T-cell (primary cell): ENCODE measurements at regions not wholly inside any gene's neighbourhood (a gene's known extent, or its start where the extent isn't known, plus 50 kb on each side); places are given as distances from the start of the nearest gene placed in this dataset.

Source experiments
- ATAC-seq, 4 experiments: fragments of 200-7000 bp in 3 of 4; fragments of 150-1000 bp in 1 of 4; cut with Tn5 transposase; replicated peaks in 1 of 4; 1 replicate in 3 of 4; 2 replicates in 1 of 4; pipeline ENCODE4 v1.10.0; 2021; ENCODE audit warnings: moderate library complexity in 3 of 4, mild to moderate bottlenecking in 2 of 4, moderate number of reproducible peaks in 1 of 4
- CTCF ChIA-PET, 2 donors: fragments of 300-600 bp; sonication (Branson Sonifier 250); formaldehyde crosslinking; loops; one replicate each; lab custom pipeline; 2022; ENCODE audit warnings: antibody characterized with exemption in 2 of 2; lab: Charles Lee
- POLR2A ChIA-PET, 2 donors: fragments of 300-600 bp; sonication (Branson Sonifier 250); formaldehyde crosslinking; loops; one replicate each; lab custom pipeline; 2022; ENCODE audit warnings: antibody characterized with exemption in 2 of 2; lab: Charles Lee
- DNase-seq, 35 experiments: peaks; one replicate each; pipeline versions ENCODE4 v3.0.0 to v3.0.0-alpha.2; 2013 to 2023
- H3K27ac ChIP-seq: one replicate; pipeline ENCODE4 v1.5.1; 2013; ENCODE audit warnings: low read length
- H3K27me3 ChIP-seq, 2 experiments: replicated peaks in 1 of 2; 1 replicate in 1 of 2; 2 replicates in 1 of 2; pipeline versions ENCODE4 v1.6.1 to v1.7.0; 2013; ENCODE audit warnings: low read length in 1 of 2, mixed read lengths in 1 of 2; ENCODE audit not compliant: control insufficient read depth in 2 of 2, insufficient read depth in 2 of 2; ENCODE audit errors: extremely low read depth in 1 of 2
- H3K36me3 ChIP-seq, 2 donors: 1 replicate in 1 of 2; 2 replicates in 1 of 2; pipeline versions ENCODE4 v1.6.1 to v1.7.0; 2013; ENCODE audit warnings: low read length in 1 of 2; ENCODE audit not compliant: control insufficient read depth in 2 of 2, insufficient read depth in 1 of 2; ENCODE audit errors: extremely low read depth in 1 of 2
- H3K4me1 ChIP-seq, 2 experiments: 1 replicate in 1 of 2; 2 replicates in 1 of 2; pipeline versions ENCODE4 v1.6.1 to v1.7.0; 2013; ENCODE audit warnings: low read length in 2 of 2, mixed read lengths in 1 of 2; ENCODE audit not compliant: insufficient read depth in 2 of 2, control insufficient read depth in 1 of 2; ENCODE audit errors: extremely low read depth in 1 of 2
- H3K4me3 ChIP-seq, 2 donors: 1 replicate in 1 of 2; 2 replicates in 1 of 2; pipeline versions ENCODE4 v1.5.1 to v1.7.0; 2013; ENCODE audit warnings: mild to moderate bottlenecking in 2 of 2, low read length in 1 of 2, moderate library complexity in 1 of 2; ENCODE audit not compliant: control insufficient read depth in 1 of 2; ENCODE audit errors: extremely low read depth in 1 of 2
- H3K9me3 ChIP-seq: 2 replicates; pipeline ENCODE4 v1.7.0; 2013
- H3K27ac Mint-ChIP-seq, 2 donors: one replicate each; pipeline ENCODE4 v1.8.0; 2020 to 2021; ENCODE audit warnings: mild to moderate bottlenecking in 2 of 2, mixed read lengths in 2 of 2
- H3K27me3 Mint-ChIP-seq, 2 donors: one replicate each; pipeline ENCODE4 v1.8.0; 2021 to 2022; ENCODE audit warnings: mixed read lengths in 2 of 2
- H3K36me3 Mint-ChIP-seq: one replicate; pipeline ENCODE4 v1.8.0; 2021; ENCODE audit warnings: mixed read lengths
- H3K4me1 Mint-ChIP-seq, 3 donors: one replicate each; pipeline ENCODE4 v1.8.0; 2020 to 2022; ENCODE audit warnings: mixed read lengths in 3 of 3, mild to moderate bottlenecking in 1 of 3
- H3K4me3 Mint-ChIP-seq, 3 donors: one replicate each; pipeline ENCODE4 v1.8.0; 2020 to 2022; ENCODE audit warnings: mild to moderate bottlenecking in 3 of 3, mixed read lengths in 3 of 3, moderate library complexity in 3 of 3
- H3K9me3 Mint-ChIP-seq, 3 donors: one replicate each; pipeline ENCODE4 v1.8.0; 2020 to 2022; ENCODE audit warnings: mixed read lengths in 3 of 3
- WGBS: methylation state at CpG from one replicate; pipeline ENCODE4 v1.1.5; 2013; ENCODE audit warnings: missing lambda C conversion rate; ENCODE audit not compliant: insufficient coverage; 5-methylcytosine and 5-hydroxymethylcytosine counted together

GRCh38 chr5:118451697-118452247, 536.6 kb downstream of the DTWD2 start:
- Histone ChIP-seq H3K27ac (no peak overlapping the region), H3K27me3 (no peaks in the 10 kb centered on the region), H3K9me3 (no peaks in the 10 kb centered on the region), H3K4me1 (no peaks in the 10 kb centered on the region), H3K36me3 (no peaks in the 10 kb centered on the region), H3K4me3 (no peak overlapping the region)
- H3K9me3 Mint-ChIP-seq: peaks cover 0 to 4% (median 2%) of the 10 kb centered on the region in 3 donors
- ChIA-PET CTCF (no interaction called here), POLR2A (no interaction called here)
- DNase-seq (no peak), ATAC-seq (no peak)
- no peaks in the 10 kb centered on the region for H3K36me3 Mint-ChIP-seq
- no peak overlapping the region for H3K4me3 Mint-ChIP-seq
- no peaks in the 10 kb centered on the region for H3K27me3 Mint-ChIP-seq
- no peak overlapping the region for H3K27ac Mint-ChIP-seq
- WGBS: no CpG with 5 or more reads among the region's 3 CpGs
- no peaks in the 10 kb centered on the region for H3K4me1 Mint-ChIP-seq

- no peaks in the 10 kb centered on the region for H3K27me3 ChIP-seq
- H3K36me3 Mint-ChIP-seq: no peaks in the 10 kb centered on the region
- H3K4me3 Mint-ChIP-seq: no peak overlapping the region
- peaks cover 0 to 4% (median 2%) of the 10 kb centered on the region in 3 donors for H3K9me3 Mint-ChIP-seq
- no peaks in the 10 kb centered on the region for H3K27me3 Mint-ChIP-seq
- WGBS: no CpG with 5 or more reads among the region's 7 CpGs
- no peak overlapping the region for H3K27ac ChIP-seq
- ATAC-seq (no peak), DNase-seq (no peak)
- no peaks in the 10 kb centered on the region for H3K36me3 ChIP-seq
- H3K4me3 ChIP-seq: no peak overlapping the region
- no peaks in the 10 kb centered on the region for H3K4me1 ChIP-seq
- no peaks in the 10 kb centered on the region for H3K4me1 Mint-ChIP-seq
- no peak overlapping the region for H3K27ac Mint-ChIP-seq
- H3K9me3 ChIP-seq: no peaks in the 10 kb centered on the region
- ChIA-PET POLR2A (no interaction called here), CTCF (no interaction called here)
These were observed 537.6 kb downstream of the DTWD2 start for GRCh38 chr5:118450554-118451332.

- ChIA-PET CTCF (no interaction called here), POLR2A (no interaction called here)
- no peaks in the 10 kb centered on the region for H3K4me1 Mint-ChIP-seq
- no peak overlapping the region for H3K4me3 Mint-ChIP-seq
- H3K27me3 Mint-ChIP-seq: no peaks in the 10 kb centered on the region
- Histone ChIP-seq H3K4me1 (no peaks in the 10 kb centered on the region), H3K36me3 (no peaks in the 10 kb centered on the region), H3K27me3 (no peaks in the 10 kb centered on the region), H3K4me3 (no peak overlapping the region), H3K27ac (no peak overlapping the region), H3K9me3 (no peaks in the 10 kb centered on the region)
- ATAC-seq: no peak
- DNase-seq: no peak
- H3K9me3 Mint-ChIP-seq: peaks cover 0 to 7% (median 2%) of the 10 kb centered on the region in 3 donors
- WGBS: 75% methylated on average over 1 of the region's 1 CpG
- no peaks in the 10 kb centered on the region for H3K36me3 Mint-ChIP-seq
- no peak overlapping the region for H3K27ac Mint-ChIP-seq
These were observed 541.0 kb downstream of the DTWD2 start for GRCh38 chr5:118447350-118447749.

DNA sequence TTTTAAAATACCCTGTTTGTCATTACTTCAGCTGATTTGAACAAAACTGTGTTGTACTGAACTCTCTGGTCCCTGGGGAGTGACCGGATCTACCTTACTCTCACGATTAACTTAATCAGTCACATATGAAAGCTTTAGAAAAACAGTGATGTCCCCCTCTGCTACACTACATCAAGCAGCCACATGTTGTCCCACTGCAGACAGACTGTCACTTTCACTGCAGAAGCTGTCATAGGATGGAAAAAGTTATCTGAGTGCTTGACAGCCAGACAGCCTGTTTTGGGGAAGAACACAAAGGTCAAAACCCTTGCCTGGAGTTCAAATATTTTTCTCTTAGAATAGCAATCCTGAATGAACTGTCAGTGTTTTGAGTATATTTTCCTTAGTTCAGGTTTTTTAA, 546.4 kb downstream of the DTWD2 start:
- DNase-seq (no peak), ATAC-seq (no peak)
- Histone ChIP-seq H3K4me3 (no peak overlapping the region), H3K36me3 (no peaks in the 10 kb centered on the region), H3K27ac (no peak overlapping the region), H3K4me1 (no peaks in the 10 kb centered on the region), H3K27me3 (no peaks in the 10 kb centered on the region), H3K9me3 (no peaks in the 10 kb centered on the region)
- ChIA-PET POLR2A (interaction anchor here in 1 of 2 donors (0.7 kb wide), 1 partner anchor 1435 kb away, joined by 5 read pairs; no protein-coding TSS in a partner anchor), CTCF (interaction anchor here in 1 of 2 donors (0.6 kb wide), 1 partner anchor 26 kb away, joined by 6 read pairs; no protein-coding TSS in a partner anchor)
- Mint-ChIP-seq H3K9me3 (peaks cover 0 to 3% (median 2%) of the 10 kb centered on the region in 3 donors), H3K36me3 (no peaks in the 10 kb centered on the region), H3K27ac (no peak overlapping the region), H3K4me3 (no peak overlapping the region), H3K4me1 (no peaks in the 10 kb centered on the region), H3K27me3 (no peaks in the 10 kb centered on the region)
- WGBS: 86% methylated on average over 1 of the region's 2 CpGs

GRCh38 chr5:118441034-118441433, 547.3 kb downstream of the DTWD2 start:
- no peaks in the 10 kb centered on the region for H3K4me1 Mint-ChIP-seq
- H3K9me3 Mint-ChIP-seq: peaks cover 0 to 3% (median 2%) of the 10 kb centered on the region in 3 donors
- Histone ChIP-seq H3K36me3 (no peaks in the 10 kb centered on the region), H3K27me3 (no peaks in the 10 kb centered on the region), H3K9me3 (no peaks in the 10 kb centered on the region), H3K4me3 (no peak overlapping the region), H3K27ac (no peak overlapping the region), H3K4me1 (no peaks in the 10 kb centered on the region)
- ChIA-PET POLR2A (no interaction called here), CTCF (no interaction called here)
- no peak overlapping the region for H3K4me3 Mint-ChIP-seq
- no peaks in the 10 kb centered on the region for H3K36me3 Mint-ChIP-seq
- DNase-seq: no peak
- H3K27ac Mint-ChIP-seq: no peak overlapping the region
- H3K27me3 Mint-ChIP-seq: no peaks in the 10 kb centered on the region
- no peak for ATAC-seq
- WGBS: 33% methylated on average over 1 of the region's 4 CpGs

- H3K27ac ChIP-seq: no peak overlapping the region
- no peak overlapping the region for H3K4me3 Mint-ChIP-seq
- peaks cover 0 to 3% (median 2%) of the 10 kb centered on the region in 3 donors for H3K9me3 Mint-ChIP-seq
- H3K4me3 ChIP-seq: no peak overlapping the region
- WGBS: 90% methylated on average over 2 of the region's 5 CpGs
- ATAC-seq (no peak), DNase-seq (no peak)
- H3K36me3 ChIP-seq: no peaks in the 10 kb centered on the region
- no peak overlapping the region for H3K27ac Mint-ChIP-seq
- no peaks in the 10 kb centered on the region for H3K27me3 ChIP-seq
- POLR2A ChIA-PET: no interaction called here
- H3K4me1 Mint-ChIP-seq: no peaks in the 10 kb centered on the region
- no peaks in the 10 kb centered on the region for H3K9me3 ChIP-seq
- no peaks in the 10 kb centered on the region for H3K4me1 ChIP-seq
- no peaks in the 10 kb centered on the region for H3K27me3 Mint-ChIP-seq
- H3K36me3 Mint-ChIP-seq: no peaks in the 10 kb centered on the region
- CTCF ChIA-PET: no interaction called here
These were observed 547.9 kb downstream of the DTWD2 start for GRCh38 chr5:118440496-118440895.
